Tibial nerve (tissue), 4 donors: ENCODE measurements at regions not wholly inside any gene's neighbourhood (a gene's known extent, or its start where the extent isn't known, plus 50 kb on each side); places are given as distances from the start of the nearest gene placed in this dataset.

Experiments
- EP300 ChIP-seq, 2 donors: sonication (generic); formaldehyde crosslinking; IDR thresholded peaks; one replicate each; pipeline ENCODE4 v1.6.1; 2017; ENCODE audit warnings: antibody characterized with exemption in 2 of 2, mild to moderate bottlenecking in 1 of 2
- TF ChIP-seq, protein P1 (sequence below), 5 experiments: fragments of 200-600 bp in 3 of 5; fragments of 450-650 bp in 2 of 5; sonication (generic) in 3 of 5; IDR thresholded peaks; one replicate each; pipeline ENCODE4 v1.5.1; 2016 to 2019; ENCODE audit warnings: antibody characterized with exemption in 5 of 5, mild to moderate bottlenecking in 3 of 5, moderate library complexity in 2 of 5

DNA sequence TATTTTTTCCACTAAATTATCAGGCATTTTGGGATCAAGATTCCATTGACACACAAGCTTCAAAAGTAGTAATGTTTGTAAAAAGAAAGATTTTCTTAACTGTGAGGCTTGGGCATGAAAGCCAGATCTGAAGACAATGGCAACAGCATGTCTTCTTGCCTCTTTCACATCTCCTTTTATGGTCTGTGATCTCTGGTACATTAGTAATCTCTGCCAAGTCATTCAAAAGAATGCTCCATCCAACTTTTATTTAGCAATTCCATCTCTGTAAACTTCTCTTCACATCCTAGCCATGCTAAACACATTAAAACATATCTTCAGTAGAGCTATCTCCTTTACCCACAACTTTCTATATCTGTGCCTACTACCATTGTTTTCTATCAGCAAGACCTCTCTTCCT, 465.4 kb downstream of the FAT4 start:
- TF ChIP-seq, protein P1, sequence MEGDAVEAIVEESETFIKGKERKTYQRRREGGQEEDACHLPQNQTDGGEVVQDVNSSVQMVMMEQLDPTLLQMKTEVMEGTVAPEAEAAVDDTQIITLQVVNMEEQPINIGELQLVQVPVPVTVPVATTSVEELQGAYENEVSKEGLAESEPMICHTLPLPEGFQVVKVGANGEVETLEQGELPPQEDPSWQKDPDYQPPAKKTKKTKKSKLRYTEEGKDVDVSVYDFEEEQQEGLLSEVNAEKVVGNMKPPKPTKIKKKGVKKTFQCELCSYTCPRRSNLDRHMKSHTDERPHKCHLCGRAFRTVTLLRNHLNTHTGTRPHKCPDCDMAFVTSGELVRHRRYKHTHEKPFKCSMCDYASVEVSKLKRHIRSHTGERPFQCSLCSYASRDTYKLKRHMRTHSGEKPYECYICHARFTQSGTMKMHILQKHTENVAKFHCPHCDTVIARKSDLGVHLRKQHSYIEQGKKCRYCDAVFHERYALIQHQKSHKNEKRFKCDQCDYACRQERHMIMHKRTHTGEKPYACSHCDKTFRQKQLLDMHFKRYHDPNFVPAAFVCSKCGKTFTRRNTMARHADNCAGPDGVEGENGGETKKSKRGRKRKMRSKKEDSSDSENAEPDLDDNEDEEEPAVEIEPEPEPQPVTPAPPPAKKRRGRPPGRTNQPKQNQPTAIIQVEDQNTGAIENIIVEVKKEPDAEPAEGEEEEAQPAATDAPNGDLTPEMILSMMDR (IDR thresholded peaks at IDR 0.05) = no peak
- TF ChIP-seq EP300 (IDR thresholded peaks at IDR 0.05) = no peak
